CD8-positive, alpha-beta memory T cell (primary cell): ENCODE measurements at regions not wholly inside any gene's neighbourhood (a gene's known extent, or its start where the extent isn't known, plus 50 kb on each side); places are given as distances from the start of the nearest gene placed in this dataset.
"Not testable (repeated sequence)": the region's sequence is repeated elsewhere in the genome, so short reads cannot be mapped to it uniquely, and the experiment has no call there.

Experiments used
- CTCF ChIA-PET: fragments of 350-600 bp; sonication (Branson Sonifier 250); formaldehyde crosslinking; loops from one replicate; lab custom pipeline; 2021; ENCODE audit warnings: antibody characterized with exemption; lab: Charles Lee
- POLR2A ChIA-PET: fragments of 350-600 bp; sonication (Branson Sonifier 250); formaldehyde crosslinking; loops from one replicate; lab custom pipeline; 2021; ENCODE audit warnings: antibody characterized with exemption; lab: Charles Lee
- DNase-seq, 5 donors: peaks; one replicate each; pipeline versions ENCODE4 v3.0.0 to v3.0.0-alpha.2; 2020 to 2022; ENCODE audit warnings: mixed read lengths in 1 of 5
- H3K27ac ChIP-seq: one replicate; pipeline ENCODE4 v1.7.0; 2013; ENCODE audit warnings: low read depth, mild to moderate bottlenecking, low read length, moderate library complexity
- H3K27me3 ChIP-seq: 2 replicates; pipeline ENCODE4 v1.7.0; 2013; ENCODE audit warnings: low read length, mild to moderate bottlenecking; ENCODE audit not compliant: insufficient read depth, poor library complexity, severe bottlenecking
- H3K36me3 ChIP-seq: 2 replicates; pipeline ENCODE4 v1.7.0; 2013; ENCODE audit warnings: mild to moderate bottlenecking, low read length, moderate library complexity; ENCODE audit not compliant: insufficient read depth
- H3K4me1 ChIP-seq: 2 replicates; pipeline ENCODE4 v1.7.0; 2013; ENCODE audit warnings: mild to moderate bottlenecking, low read length, moderate library complexity; ENCODE audit not compliant: insufficient read depth
- H3K4me3 ChIP-seq: 2 replicates; pipeline ENCODE4 v1.7.0; 2013; ENCODE audit warnings: mild to moderate bottlenecking, low read length
- H3K9me3 ChIP-seq: 2 replicates; pipeline ENCODE4 v1.7.0; 2013; ENCODE audit warnings: mild to moderate bottlenecking, low read length
- H3K27ac Mint-ChIP-seq, 8 donors: one replicate each; pipeline ENCODE4 v1.8.0; 2020 to 2021; ENCODE audit warnings: mixed read lengths in 8 of 8, mild to moderate bottlenecking in 6 of 8, inconsistent platforms in 3 of 8, moderate library complexity in 3 of 8
- H3K27me3 Mint-ChIP-seq, 2 donors: one replicate each; pipeline ENCODE4 v1.8.0; 2020 to 2021; ENCODE audit warnings: mixed read lengths in 2 of 2, mild to moderate bottlenecking in 1 of 2, moderate library complexity in 1 of 2
- H3K36me3 Mint-ChIP-seq, 3 donors: one replicate each; pipeline ENCODE4 v1.8.0; 2020 to 2021; ENCODE audit warnings: mixed read lengths in 3 of 3, inconsistent platforms in 1 of 3, mild to moderate bottlenecking in 1 of 3
- H3K4me1 Mint-ChIP-seq, 3 donors: one replicate each; pipeline ENCODE4 v1.8.0; 2020 to 2021; ENCODE audit warnings: mixed read lengths in 3 of 3, inconsistent platforms in 1 of 3, mild to moderate bottlenecking in 1 of 3
- H3K4me3 Mint-ChIP-seq, 7 donors: one replicate each; pipeline ENCODE4 v1.8.0; 2020 to 2021; ENCODE audit warnings: mixed read lengths in 7 of 7, mild to moderate bottlenecking in 6 of 7, moderate library complexity in 4 of 7, inconsistent platforms in 2 of 7
- H3K9me3 Mint-ChIP-seq, 5 donors: one replicate each; pipeline ENCODE4 v1.8.0; 2020 to 2022; ENCODE audit warnings: mixed read lengths in 5 of 5, mild to moderate bottlenecking in 3 of 5, moderate library complexity in 2 of 5, inconsistent platforms in 1 of 5

DNA sequence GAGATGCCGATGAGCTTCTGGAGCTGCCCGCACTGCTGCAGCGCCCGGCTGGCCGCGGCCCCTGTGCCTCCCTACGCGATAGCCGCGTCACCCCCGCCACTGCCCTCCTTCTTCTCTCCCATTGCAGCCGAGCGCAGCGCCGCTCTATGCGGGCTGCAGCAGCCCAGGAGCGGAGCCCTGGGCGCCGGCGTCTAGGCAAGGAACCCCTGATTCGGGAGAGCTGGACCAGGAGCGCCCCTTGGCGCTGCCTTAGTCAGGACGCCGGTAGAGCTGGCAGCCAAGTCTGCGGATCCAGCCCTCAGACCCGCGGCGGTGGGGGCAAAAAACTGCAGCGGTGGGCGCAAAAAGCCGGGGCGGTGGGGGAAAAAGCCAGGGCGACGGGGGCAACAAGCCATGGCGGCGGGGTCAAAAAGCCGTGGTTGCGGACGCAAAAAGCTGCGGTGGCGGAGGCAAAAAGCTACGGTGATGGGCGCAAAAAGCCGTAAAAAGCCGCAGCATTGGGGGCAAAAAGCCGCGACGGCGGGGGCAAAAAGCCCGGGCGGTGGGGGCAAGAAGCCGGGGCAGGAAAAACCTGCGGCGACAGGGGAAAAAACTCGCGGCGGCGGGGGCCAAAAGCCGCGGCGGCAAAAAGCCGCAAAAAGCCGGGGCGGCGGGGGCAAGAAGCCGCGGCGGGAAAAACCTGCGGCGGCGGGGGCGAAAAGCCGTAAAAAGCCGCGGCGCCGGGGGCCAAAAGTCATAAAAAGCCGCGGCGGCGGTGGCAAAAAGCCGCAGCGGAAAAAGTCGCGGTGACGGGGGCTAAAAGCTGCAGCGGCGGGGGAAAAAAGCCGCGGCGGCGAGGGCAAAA, 1668.6 kb downstream of the RPIA start:
- CTCF ChIA-PET, H3K36me3 Mint-ChIP-seq, H3K36me3 ChIP-seq, H3K9me3 ChIP-seq, H3K4me1 Mint-ChIP-seq, H3K9me3 Mint-ChIP-seq, H3K4me3 Mint-ChIP-seq, POLR2A ChIA-PET, H3K27ac ChIP-seq, H3K27ac Mint-ChIP-seq, H3K4me1 ChIP-seq, H3K4me3 ChIP-seq, H3K27me3 Mint-ChIP-seq, H3K27me3 ChIP-seq: not testable (repeated sequence)
- DNase-seq: peak in 1 of 5 donors; percentile 24

DNA sequence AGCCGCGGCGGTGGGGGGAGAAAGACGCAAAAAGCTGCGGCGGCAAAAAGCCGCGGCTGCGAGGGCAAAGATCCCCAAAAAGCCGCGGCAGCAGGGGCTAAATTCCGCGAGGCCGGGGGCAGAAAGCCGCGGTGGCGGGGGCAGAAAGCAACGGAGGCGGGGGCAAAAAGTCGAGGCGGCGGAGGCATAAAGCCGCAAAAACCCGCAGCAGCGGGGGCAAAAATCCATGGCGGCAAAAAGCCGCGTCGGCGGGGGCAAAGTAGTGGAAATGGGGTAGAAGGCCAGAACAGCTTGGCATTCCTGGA, 1669.2 kb downstream of the RPIA start:
- POLR2A ChIA-PET, H3K27ac ChIP-seq, H3K27me3 ChIP-seq, H3K4me3 Mint-ChIP-seq, H3K4me3 ChIP-seq, H3K27ac Mint-ChIP-seq, CTCF ChIA-PET, H3K36me3 Mint-ChIP-seq, H3K4me1 Mint-ChIP-seq, H3K27me3 Mint-ChIP-seq, H3K9me3 ChIP-seq, DNase-seq, H3K36me3 ChIP-seq, H3K9me3 Mint-ChIP-seq, H3K4me1 ChIP-seq: not testable (repeated sequence)
